ENCODE measurements at regions not wholly inside any gene's neighbourhood (a gene's known extent, or its start where the extent isn't known, plus 50 kb on each side); places are given as distances from the start of the nearest gene placed in this dataset.

- no peak overlapping the region for H3K4me2 ChIP-seq
Observed at GRCh38 chr13:34464011-34464410, 478.1 kb upstream of the NBEA start.

GRCh38 chr13:34465423-34465922, 476.6 kb upstream of the NBEA start:
- no peak for DNase-seq
- H3K4me1 ChIP-seq (replicated peaks; ENCODE audit: insufficient read depth): peaks cover 56% of the 10 kb centered on the region
- no peak overlapping the region for H3K4me2 ChIP-seq
- no peaks in the 10 kb centered on the region for H3K79me2 ChIP-seq (ENCODE audit: low read depth)
- BruUV-seq (replicated peaks): no TSS peak
- no peak overlapping the region for H2AFZ ChIP-seq
- intact Hi-C loops (cut with micrococcal nuclease; ENCODE audit: unreplicated experiment): loop anchor here (5.0 kb wide), 1 partner anchor 108 kb away; no protein-coding TSS in a partner anchor
- H3F3A ChIP-seq (ENCODE audit: insufficient read depth, low read depth): peaks cover 32% of the 10 kb centered on the region; the same call in 1 of the 2 replicates
- no peak for TF ChIP-seq CTCF (conservative IDR thresholded peaks at IDR 0.05)
- TF ChIP-seq EZH2 (IDR thresholded peaks at IDR 0.05; ENCODE audit: low read depth): no peak
- no peak overlapping the region for H3K4me3 ChIP-seq
- POLR2A ChIA-PET (ENCODE audit: unreplicated experiment): no interaction called here
- no peaks in the 10 kb centered on the region for H3K27me3 ChIP-seq (ENCODE audit: insufficient read depth, low read depth)
- no peak overlapping the region for H3K27ac ChIP-seq
- no peaks in the 10 kb centered on the region for H3K36me3 ChIP-seq (ENCODE audit: low read depth)
- H3K9me3 ChIP-seq (ENCODE audit: insufficient read depth, low read depth): peaks cover under 1% of the 10 kb centered on the region; the same call in 1 of the 2 replicates
- H3K9me2 ChIP-seq (ENCODE audit: insufficient read depth): no peaks in the 10 kb centered on the region
- no peaks in the 10 kb centered on the region for H4K20me1 ChIP-seq (ENCODE audit: insufficient read depth)
- CTCF ChIA-PET: no interaction called here

More at GRCh38 chr13:34464011-34464410, 478.1 kb upstream of the NBEA start:
- no peaks in the 10 kb centered on the region for H4K20me1 ChIP-seq (ENCODE audit: insufficient read depth)
- H3K4me1 ChIP-seq (replicated peaks; ENCODE audit: insufficient read depth): peaks cover 41% of the 10 kb centered on the region
- intact Hi-C loops (cut with micrococcal nuclease; ENCODE audit: unreplicated experiment): loop anchor here (5.0 kb wide), 2 partner anchors 52 to 117 kb away; no protein-coding TSS in a partner anchor
- DNase-seq: no peak
- no peaks in the 10 kb centered on the region for H3K27me3 ChIP-seq (ENCODE audit: insufficient read depth, low read depth)
- H3K79me2 ChIP-seq (ENCODE audit: low read depth): no peaks in the 10 kb centered on the region
- H3K4me3 ChIP-seq: no peak overlapping the region
- H3K9me2 ChIP-seq (ENCODE audit: insufficient read depth): no peaks in the 10 kb centered on the region
- H3K36me3 ChIP-seq (ENCODE audit: low read depth): no peaks in the 10 kb centered on the region
- TF ChIP-seq EZH2 (IDR thresholded peaks at IDR 0.05; ENCODE audit: low read depth): no peak
- TF ChIP-seq CTCF (conservative IDR thresholded peaks at IDR 0.05): no peak
- H3F3A ChIP-seq (ENCODE audit: insufficient read depth, low read depth): peaks cover 18% of the 10 kb centered on the region; the same call in 1 of the 2 replicates
- ChIA-PET CTCF (no interaction called here), POLR2A (ENCODE audit: unreplicated experiment) (no interaction called here)
- H2AFZ ChIP-seq: no peak overlapping the region
- BruUV-seq (replicated peaks): no TSS peak
- H3K9me3 ChIP-seq (ENCODE audit: insufficient read depth, low read depth): peaks cover 5% of the 10 kb centered on the region; the same call in 1 of the 2 replicates
- H3K27ac ChIP-seq: no peak overlapping the region

- Histone ChIP-seq H3K27me3 (ENCODE audit: insufficient read depth, low read depth) (no peaks in the 10 kb centered on the region), H3K4me1 (replicated peaks; ENCODE audit: insufficient read depth) (peaks cover 59% of the 10 kb centered on the region), H2AFZ (no peak overlapping the region), H3K9me2 (ENCODE audit: insufficient read depth) (no peaks in the 10 kb centered on the region), H3F3A (ENCODE audit: insufficient read depth, low read depth) (peaks cover 33% of the 10 kb centered on the region; the same call in 1 of the 2 replicates), H3K79me2 (ENCODE audit: low read depth) (no peaks in the 10 kb centered on the region), H3K4me2 (no peak overlapping the region), H3K27ac (no peak overlapping the region), H4K20me1 (ENCODE audit: insufficient read depth) (no peaks in the 10 kb centered on the region), H3K4me3 (no peak overlapping the region), H3K36me3 (ENCODE audit: low read depth) (0 out of 2 replicates have a peak, but pooled peaks cover 3% of the 10 kb centered on the region), H3K9me3 (ENCODE audit: insufficient read depth, low read depth) (no peaks in the 10 kb centered on the region; the same call in 1 of the 2 replicates)
- DNase-seq: no peak
- ChIA-PET POLR2A (ENCODE audit: unreplicated experiment) (no interaction called here), CTCF (no interaction called here)
- intact Hi-C loops (cut with micrococcal nuclease; ENCODE audit: unreplicated experiment): loop anchor here (5.0 kb wide), 1 partner anchor 109 kb away; no protein-coding TSS in a partner anchor
- no TSS peak for BruUV-seq (replicated peaks)
- TF ChIP-seq CTCF (conservative IDR thresholded peaks at IDR 0.05) (no peak), EZH2 (IDR thresholded peaks at IDR 0.05; ENCODE audit: low read depth) (no peak)
Observed at GRCh38 chr13:34466301-34466700, 475.8 kb upstream of the NBEA start.
